ENCODE measurements at regions not wholly inside any gene's neighbourhood (a gene's known extent, or its start where the extent isn't known, plus 50 kb on each side); places are given as distances from the start of the nearest gene placed in this dataset.

GRCh38 chr11:127490896-127491295 is 490.3 kb upstream of the KIRREL3 start:
- POLR2A ChIA-PET (ENCODE audit: unreplicated experiment) = no interaction called here
- H2BK20ac ChIP-seq (ENCODE audit: low read depth, low read length) = no peak overlapping the region
- H3K14ac ChIP-seq (replicated peaks; ENCODE audit: low read depth, low read length) = no peak overlapping the region
- in situ Hi-C loops (cut with MboI; ENCODE audit: low sequenced_read_pairs) (no loop called here), dilution Hi-C loops (cut with HindIII; ENCODE audit: low sequenced_read_pairs, unreplicated experiment) (no loop called here), intact Hi-C loops (cut with micrococcal nuclease) (loop anchor here (10.0 kb wide), 1 partner anchor 1176 kb away; no protein-coding TSS in a partner anchor)
- H2BK120ac ChIP-seq (ENCODE audit: low read depth, low read length) = no peak overlapping the region
- no peaks in the 10 kb centered on the region for H4K20me1 ChIP-seq (ENCODE audit: insufficient read depth, low read length)
- H2AFZ ChIP-seq (replicated peaks; ENCODE audit: low read length, poor library complexity) = no peak overlapping the region
- CTCF ChIA-PET = no interaction called here
- no peak overlapping the region for H2AK5ac ChIP-seq (ENCODE audit: low read depth, low read length)
- 80% methylated on average over 1 of the region's 2 CpGs; no CpG with 5 or more reads in 1 of the 2 experiments for WGBS, 2 experiments (ENCODE audit: extremely low coverage in 2 of 2, insufficient read length in 1 of 2)
- H4K5ac ChIP-seq (ENCODE audit: low read depth, low read length) = no peak overlapping the region
- no peak overlapping the region for H3K18ac ChIP-seq (ENCODE audit: low read depth, low read length)
- no peak overlapping the region for H3K4ac ChIP-seq (ENCODE audit: low read depth, low read length)
- H3K4me2 ChIP-seq (ENCODE audit: low read depth, low read length) = no peak overlapping the region
- no peaks in the 10 kb centered on the region for H3K27me3 ChIP-seq (ENCODE audit: control insufficient read depth, insufficient read depth, low read length)
- H3K9ac ChIP-seq (ENCODE audit: low read depth, low read length) = no peak overlapping the region
- BruUV-seq (replicated peaks) = no TSS peak
- H2BK5ac ChIP-seq (ENCODE audit: low read depth, low read length, poor library complexity, severe bottlenecking) = no peak overlapping the region
- no peak overlapping the region for H3K27ac ChIP-seq (ENCODE audit: insufficient read depth, low read length)
- no peak overlapping the region for H3K23ac ChIP-seq (ENCODE audit: low read depth, low read length)
- no peaks in the 10 kb centered on the region for H3K9me3 ChIP-seq (ENCODE audit: control insufficient read depth, insufficient read depth, low read length)
- ATAC-seq (ENCODE audit: low read depth) (no peak), DNase-seq (no peak)
- H3K4me1 ChIP-seq (ENCODE audit: control insufficient read depth, insufficient read depth, low read length) = no peaks in the 10 kb centered on the region
- no peak overlapping the region for H4K8ac ChIP-seq (ENCODE audit: low read depth in 2 of 2, low read length in 2 of 2)
- no peak overlapping the region for H3K56ac ChIP-seq (ENCODE audit: extremely low read depth, insufficient read depth, low read length)
- TF ChIP-seq RCOR1 (IDR thresholded peaks at IDR 0.05; ENCODE audit: insufficient replicate concordance, low read length) (no peak), POLR2A (IDR thresholded peaks at IDR 0.05; ENCODE audit: low read depth, low read length) (no peak), MAZ (IDR thresholded peaks at IDR 0.05; ENCODE audit: borderline replicate concordance, low read depth, low read length) (no peak), CEBPB (IDR thresholded peaks at IDR 0.05; ENCODE audit: low read depth, low read length) (no peak), MAFK (IDR thresholded peaks at IDR 0.05; ENCODE audit: low read depth, low read length) (no peak), CTCF (conservative IDR thresholded peaks at IDR 0.05; ENCODE audit: low read depth, low read length) (no peak), NFE2L2 (IDR thresholded peaks at IDR 0.05; ENCODE audit: low read depth, low read length) (no peak), SMC3 (IDR thresholded peaks at IDR 0.05; ENCODE audit: low read depth, low read length) (no peak), CHD1 (IDR thresholded peaks at IDR 0.05; ENCODE audit: low read depth, low read length) (no peak)
- H2AK9ac ChIP-seq (replicated peaks; ENCODE audit: low read depth, low read length, poor library complexity) = no peak overlapping the region
- no peak overlapping the region for H4K91ac ChIP-seq (ENCODE audit: insufficient read depth, low read depth, low read length)
- H3K79me1 ChIP-seq (ENCODE audit: low read depth in 1 of 2, low read length in 2 of 2) = no peaks in the 10 kb centered on the region
- no peaks in the 10 kb centered on the region for H3K36me3 ChIP-seq (ENCODE audit: control insufficient read depth, insufficient read depth, low read length)
- no peaks in the 10 kb centered on the region for H3K9me1 ChIP-seq (ENCODE audit: insufficient read depth, low read length)
- H3K4me3 ChIP-seq (ENCODE audit: insufficient read depth, low read depth, low read length) = no peak overlapping the region
- H2BK15ac ChIP-seq (ENCODE audit: low read depth, low read length) = no peak overlapping the region
